ENCODE measurements at regions not wholly inside any gene's neighbourhood (a gene's known extent, or its start where the extent isn't known, plus 50 kb on each side); places are given as distances from the start of the nearest gene placed in this dataset.

- no peak for TF ChIP-seq CTCF (IDR thresholded peaks at IDR 0.05)
- TF ChIP-seq POLR2AphosphoS5 (IDR thresholded peaks at IDR 0.05) = no peak
- no peak for TF ChIP-seq POLR2A (IDR thresholded peaks at IDR 0.05)
Observed at GRCh38 chr10:130787821-130788220, 523.7 kb downstream of the TCERG1L start.
